GM12873 (cell line): ENCODE measurements at regions not wholly inside any gene's neighbourhood (a gene's known extent, or its start where the extent isn't known, plus 50 kb on each side); places are given as distances from the start of the nearest gene placed in this dataset.

Experiments used
- CTCF ChIP-seq: IDR thresholded peaks from 2 replicates; pipeline ENCODE4 v1.5.1; 2012; ENCODE audit warnings: low read depth, mild to moderate bottlenecking, moderate library complexity, low read length, control low read depth; ENCODE audit not compliant: insufficient read depth; ENCODE audit errors: missing control alignments

- no peak for TF ChIP-seq CTCF
These were observed 319.7 kb upstream of the WWC1 start for GRCh38 chr5:167971706-167972105.

GRCh38 chr5:167973126-167973525 is 318.3 kb upstream of the WWC1 start:
- TF ChIP-seq CTCF = no peak

GRCh38 chr5:167984951-167985350 is 306.5 kb upstream of the WWC1 start:
- no peak for TF ChIP-seq CTCF

GRCh38 chr5:167985373-167985772 is 306.1 kb upstream of the WWC1 start:
- no peak for TF ChIP-seq CTCF

GRCh38 chr5:167987490-167988280 is 303.8 kb upstream of the WWC1 start:
- TF ChIP-seq CTCF = no peak

GRCh38 chr5:167992868-167993267 is 298.6 kb upstream of the WWC1 start:
- TF ChIP-seq CTCF = no peak

- TF ChIP-seq CTCF = no peak
These were observed 297.7 kb upstream of the WWC1 start for GRCh38 chr5:167993771-167994170.
